Effector memory CD4-positive, alpha-beta T cell (primary cell): ENCODE measurements at regions not wholly inside any gene's neighbourhood (a gene's known extent, or its start where the extent isn't known, plus 50 kb on each side); places are given as distances from the start of the nearest gene placed in this dataset.

Experiments used
- DNase-seq, 3 donors: peaks; one replicate each; pipeline ENCODE4 v3.0.0-alpha.2; 2020
- H3K27ac ChIP-seq: 2 replicates; pipeline ENCODE4 v1.7.0; 2013; ENCODE audit warnings: mild to moderate bottlenecking, low read length, moderate library complexity; ENCODE audit not compliant: insufficient read depth, poor library complexity, severe bottlenecking
- H3K27me3 ChIP-seq: replicated peaks from 2 replicates; pipeline ENCODE4 v1.7.0; 2013; ENCODE audit warnings: mild to moderate bottlenecking, low read length; ENCODE audit not compliant: insufficient read depth, control insufficient read depth, poor library complexity, severe bottlenecking
- H3K36me3 ChIP-seq: 2 replicates; pipeline ENCODE4 v1.7.0; 2013; ENCODE audit warnings: mild to moderate bottlenecking, low read length, moderate library complexity; ENCODE audit not compliant: control insufficient read depth, insufficient read depth
- H3K4me1 ChIP-seq: 2 replicates; pipeline ENCODE4 v1.7.0; 2013; ENCODE audit warnings: low read length, mild to moderate bottlenecking; ENCODE audit not compliant: control insufficient read depth, insufficient read depth, poor library complexity, severe bottlenecking
- H3K4me3 ChIP-seq: 2 replicates; pipeline ENCODE4 v1.7.0; 2013; ENCODE audit warnings: low read length, low read depth, mild to moderate bottlenecking; ENCODE audit not compliant: insufficient read depth, poor library complexity, severe bottlenecking
- H3K9me3 ChIP-seq: 2 replicates; pipeline ENCODE4 v1.7.0; 2013; ENCODE audit warnings: mild to moderate bottlenecking, low read length, moderate library complexity; ENCODE audit not compliant: control insufficient read depth

DNA sequence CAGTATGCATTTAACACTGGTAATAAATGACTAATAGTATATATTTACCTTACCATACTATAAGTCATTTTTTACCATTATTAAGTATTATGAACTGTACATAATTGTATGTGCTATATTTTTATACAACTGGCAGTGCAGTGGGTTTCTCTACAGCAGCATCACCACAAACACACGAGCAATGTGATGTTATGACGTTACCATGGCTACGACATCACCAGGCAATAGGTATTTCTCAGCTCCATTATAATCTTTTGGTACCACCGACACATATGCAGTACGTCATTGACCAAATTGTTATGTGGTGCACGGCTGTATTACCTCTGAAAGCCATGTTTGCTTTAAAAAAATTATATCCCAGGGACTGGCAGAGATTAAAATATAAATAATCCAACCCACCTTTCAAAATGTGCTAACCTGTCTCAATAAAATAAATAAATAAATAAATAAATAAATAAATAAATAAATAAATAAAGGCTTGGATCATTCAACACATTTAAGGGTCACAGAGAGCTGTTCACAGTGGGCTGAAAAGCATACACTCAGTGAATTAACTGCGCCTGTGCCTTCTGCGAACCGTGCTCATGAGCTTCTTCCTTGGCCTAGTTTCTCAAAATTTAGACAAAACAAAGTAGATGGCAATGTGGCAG, 121.4 kb upstream of the SLC35F3 start:
- Histone ChIP-seq H3K27ac (no peak overlapping the region), H3K27me3 (no peaks in the 10 kb centered on the region), H3K9me3 (no peaks in the 10 kb centered on the region), H3K4me3 (no peak overlapping the region), H3K36me3 (no peaks in the 10 kb centered on the region), H3K4me1 (no peaks in the 10 kb centered on the region)
- DNase-seq, result no peak

DNA sequence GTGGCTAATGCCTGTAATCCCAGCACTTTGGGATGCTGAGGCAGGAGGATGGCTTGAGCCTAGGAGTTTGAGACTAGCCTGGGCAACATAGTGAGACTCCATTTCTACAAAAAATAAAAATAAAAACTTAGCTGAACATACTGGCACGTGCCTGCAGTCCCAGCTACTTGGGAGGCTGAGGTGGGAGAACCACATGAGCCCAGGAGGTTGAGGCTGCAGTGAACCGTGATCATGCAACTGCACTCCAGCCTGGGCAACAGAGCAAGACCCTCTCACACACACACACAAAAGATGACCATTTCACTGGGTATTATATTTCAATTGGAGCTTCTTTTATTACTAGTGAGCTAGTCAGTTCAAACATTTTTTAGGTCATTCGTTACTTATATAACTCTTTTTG, 116.9 kb upstream of the SLC35F3 start:
- Histone ChIP-seq H3K9me3 (no peaks in the 10 kb centered on the region), H3K4me3 (no peak overlapping the region), H3K27ac (no peak overlapping the region), H3K36me3 (no peaks in the 10 kb centered on the region), H3K27me3 (no peaks in the 10 kb centered on the region), H3K4me1 (no peaks in the 10 kb centered on the region)
- DNase-seq, result no peak

DNA sequence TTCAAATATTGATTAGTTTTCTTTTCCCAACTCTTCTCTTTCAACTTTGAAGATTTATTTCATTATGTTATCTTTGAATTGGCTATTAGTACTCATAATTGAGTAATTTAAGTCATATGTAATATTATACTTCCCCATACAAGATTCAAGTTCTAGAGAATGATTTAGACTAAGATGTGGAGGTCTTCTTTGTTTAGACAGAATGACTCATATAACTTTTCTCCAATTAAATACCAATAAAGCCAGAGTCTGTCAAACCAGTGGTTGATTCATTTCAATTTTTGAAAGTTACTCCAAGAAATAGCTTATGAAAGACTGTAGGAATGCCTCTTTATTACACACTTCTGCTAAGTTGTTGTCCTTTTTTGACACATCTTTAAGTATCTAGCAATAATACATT, 115.8 kb upstream of the SLC35F3 start:
- no peaks in the 10 kb centered on the region for H3K27me3 ChIP-seq
- no peaks in the 10 kb centered on the region for H3K4me1 ChIP-seq
- no peaks in the 10 kb centered on the region for H3K9me3 ChIP-seq
- DNase-seq, result no peak
- H3K36me3 ChIP-seq, result no peaks in the 10 kb centered on the region
- H3K27ac ChIP-seq, result no peak overlapping the region
- H3K4me3 ChIP-seq, result no peak overlapping the region

DNA sequence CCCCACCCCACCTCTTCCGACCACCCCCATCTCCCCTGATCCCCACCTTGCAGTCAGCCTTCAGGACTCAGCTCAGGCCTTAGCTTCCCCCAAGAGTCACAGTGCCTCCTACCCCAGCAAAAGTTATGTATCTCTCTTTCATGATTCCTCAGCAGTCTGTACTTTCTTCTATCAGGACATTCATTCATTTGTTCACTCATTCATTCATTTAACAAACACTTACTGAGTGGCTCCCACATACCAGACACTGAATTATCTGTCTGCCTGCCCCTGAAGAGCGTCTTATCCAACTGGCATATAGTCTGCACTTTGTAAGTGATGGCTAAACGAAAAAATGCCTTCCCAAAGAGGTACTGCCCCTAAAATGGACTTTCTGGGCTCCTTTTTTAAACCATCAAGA, 114.4 kb upstream of the SLC35F3 start:
- H3K27ac ChIP-seq, result no peak overlapping the region
- no peak overlapping the region for H3K4me3 ChIP-seq
- no peaks in the 10 kb centered on the region for H3K4me1 ChIP-seq
- no peak for DNase-seq
- no peaks in the 10 kb centered on the region for H3K27me3 ChIP-seq
- no peaks in the 10 kb centered on the region for H3K9me3 ChIP-seq
- H3K36me3 ChIP-seq, result no peaks in the 10 kb centered on the region

DNA sequence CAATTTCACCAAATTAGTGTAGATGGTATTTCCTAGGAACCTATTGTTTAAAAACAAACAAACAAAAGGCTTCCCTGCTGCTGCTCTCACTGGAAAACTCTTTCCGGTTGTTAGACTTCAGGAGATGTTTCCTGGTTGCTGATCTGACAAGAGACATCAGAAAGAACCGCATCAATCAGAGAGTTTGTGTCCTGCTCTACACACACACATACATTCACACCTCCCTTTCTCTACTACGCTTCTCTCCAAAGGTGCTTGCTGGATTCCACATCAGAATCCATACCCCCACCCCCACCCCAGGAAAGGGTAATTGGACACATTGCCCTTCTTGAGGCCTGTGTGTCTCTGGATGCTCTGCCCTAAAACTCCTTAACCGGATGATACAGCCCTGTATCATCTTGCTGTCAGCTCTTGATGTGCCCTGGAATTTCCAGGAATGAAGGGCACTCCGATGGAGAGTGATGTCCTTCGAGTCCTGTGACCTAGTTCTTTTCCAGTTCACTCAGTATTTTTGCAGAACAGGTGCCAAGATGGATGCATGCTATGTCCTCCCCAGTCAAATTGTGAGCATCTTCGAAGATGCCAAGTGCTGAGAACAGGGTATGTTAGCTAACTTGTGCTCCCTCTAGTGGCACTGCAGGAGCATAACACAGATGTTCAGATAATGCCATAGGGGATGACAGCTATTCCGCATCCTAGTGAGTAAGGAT, 113.7 kb upstream of the SLC35F3 start:
- no peaks in the 10 kb centered on the region for H3K27me3 ChIP-seq
- DNase-seq, result peak in 1 of 3 donors; percentile 2

DNA sequence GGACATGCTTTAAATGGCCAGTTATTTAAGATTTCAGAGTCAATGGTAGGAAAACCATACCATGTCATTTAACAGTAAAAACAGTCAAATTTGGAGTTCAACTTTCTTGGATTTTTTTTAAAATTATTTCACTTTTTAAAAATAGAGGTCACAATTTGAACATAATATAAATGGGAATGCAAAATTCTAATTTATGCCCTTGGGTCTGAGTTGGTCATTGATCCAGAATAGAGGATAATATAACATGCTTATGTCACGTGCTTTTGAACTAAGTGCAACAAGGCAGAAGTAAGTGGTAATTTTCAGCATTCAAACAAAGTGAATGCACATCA, 113.1 kb upstream of the SLC35F3 start:
- Histone ChIP-seq H3K27ac (no peak overlapping the region), H3K4me3 (no peak overlapping the region), H3K27me3 (no peaks in the 10 kb centered on the region), H3K9me3 (no peaks in the 10 kb centered on the region), H3K4me1 (no peaks in the 10 kb centered on the region), H3K36me3 (no peaks in the 10 kb centered on the region)
- no peak for DNase-seq

More for the DNA sequence above, 113.7 kb upstream of the SLC35F3 start:
- Histone ChIP-seq H3K9me3 (no peaks in the 10 kb centered on the region), H3K4me3 (no peak overlapping the region), H3K27ac (no peak overlapping the region), H3K4me1 (no peaks in the 10 kb centered on the region), H3K36me3 (no peaks in the 10 kb centered on the region)

DNA sequence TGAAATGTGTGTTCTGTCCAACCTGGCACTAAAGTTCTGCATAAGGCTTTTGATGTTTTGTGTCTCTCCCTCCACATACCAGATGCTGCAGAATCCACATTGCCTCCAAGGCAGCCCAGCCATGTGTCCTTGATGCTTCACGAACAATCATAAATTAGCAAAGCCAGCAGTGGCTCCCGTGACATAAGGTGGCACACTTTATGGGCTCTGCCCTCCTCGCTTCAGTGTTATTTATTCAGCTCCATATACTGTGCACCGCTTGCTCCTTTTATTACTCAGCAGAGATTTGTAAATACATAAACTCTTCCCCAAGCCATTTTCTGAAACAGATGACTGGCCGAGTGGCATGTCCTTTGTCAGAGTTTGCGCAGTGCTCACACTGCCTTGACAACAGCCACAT, 112.8 kb upstream of the SLC35F3 start:
- H3K36me3 ChIP-seq, result no peaks in the 10 kb centered on the region
- no peak for DNase-seq
- H3K4me1 ChIP-seq, result no peaks in the 10 kb centered on the region
- H3K4me3 ChIP-seq, result no peak overlapping the region
- no peaks in the 10 kb centered on the region for H3K27me3 ChIP-seq
- H3K27ac ChIP-seq, result no peak overlapping the region
- no peaks in the 10 kb centered on the region for H3K9me3 ChIP-seq

DNA sequence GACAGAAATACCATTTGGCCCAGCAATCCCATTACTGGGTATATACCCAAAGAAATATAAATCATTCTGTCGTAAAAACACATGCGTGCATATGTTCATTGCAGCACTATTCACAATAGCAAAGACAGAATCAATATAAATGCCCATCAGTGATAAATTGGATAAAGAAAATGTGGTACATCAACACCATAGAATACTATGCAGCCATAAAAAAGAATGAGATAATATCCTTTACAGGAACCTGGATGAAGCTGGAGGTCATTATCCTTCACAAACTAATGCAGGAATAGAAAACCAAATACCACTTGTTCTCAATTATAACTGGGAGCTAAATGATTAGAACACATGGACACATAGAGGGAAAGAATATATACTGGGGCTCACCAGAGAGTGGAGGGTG, 109.6 kb upstream of the SLC35F3 start:
- H3K4me1 ChIP-seq, result no peaks in the 10 kb centered on the region
- no peak for DNase-seq
- H3K36me3 ChIP-seq, result no peaks in the 10 kb centered on the region
- no peak overlapping the region for H3K27ac ChIP-seq
- no peaks in the 10 kb centered on the region for H3K27me3 ChIP-seq
- H3K9me3 ChIP-seq, result no peaks in the 10 kb centered on the region
- H3K4me3 ChIP-seq, result no peak overlapping the region

DNA sequence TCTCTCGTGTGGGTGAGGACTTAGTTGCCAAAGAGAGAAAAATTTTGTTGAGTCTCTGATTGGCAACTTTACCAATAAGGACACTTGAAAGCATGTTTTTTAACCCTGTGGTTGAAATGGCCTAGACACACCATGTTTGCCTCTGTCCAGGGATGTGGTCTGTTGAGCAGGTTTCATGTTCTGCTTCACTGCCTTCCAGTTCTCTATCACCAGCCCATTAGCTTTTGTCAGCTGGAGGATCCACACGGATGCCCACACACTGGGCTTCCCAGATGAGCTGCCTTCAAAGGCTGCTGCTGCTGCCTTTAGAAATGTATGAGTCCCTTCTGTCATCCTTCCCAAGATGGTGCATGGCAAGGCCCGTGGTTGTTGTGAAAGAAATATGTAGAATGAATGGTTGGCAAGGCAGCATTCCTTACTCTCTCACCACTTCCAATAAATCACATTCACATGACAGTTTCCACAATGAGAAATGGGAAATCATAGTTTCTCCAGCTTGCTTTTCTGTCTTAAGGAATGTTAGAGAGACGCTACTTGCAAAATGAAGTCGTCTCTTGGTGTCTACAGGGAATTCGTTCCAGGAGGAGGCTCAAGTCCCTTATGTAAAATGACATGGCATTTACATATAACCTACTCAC, 108.2 kb upstream of the SLC35F3 start:
- Histone ChIP-seq H3K4me1 (no peaks in the 10 kb centered on the region), H3K27me3 (no peaks in the 10 kb centered on the region), H3K4me3 (no peak overlapping the region), H3K27ac (no peak overlapping the region), H3K9me3 (no peaks in the 10 kb centered on the region), H3K36me3 (no peaks in the 10 kb centered on the region)
- DNase-seq, result no peak

DNA sequence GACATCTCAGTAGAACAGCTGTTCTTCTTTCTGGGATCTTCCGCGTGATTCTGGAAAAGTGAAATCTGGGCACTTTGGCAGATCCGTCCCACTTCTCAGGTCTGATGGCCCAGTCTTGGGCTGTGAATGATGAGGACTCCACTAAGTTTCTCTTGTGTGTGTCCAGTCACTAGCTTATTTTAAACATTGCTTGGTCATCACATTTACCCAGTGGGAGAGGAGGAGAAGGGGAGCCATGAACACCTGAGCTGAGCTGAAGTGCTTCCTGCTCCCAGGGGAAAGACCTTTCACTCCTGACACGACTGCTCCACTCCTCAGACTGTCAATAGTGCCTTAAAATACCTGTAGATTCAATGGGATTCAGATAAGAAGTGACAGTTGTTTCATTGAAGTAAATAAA, 101.9 kb upstream of the SLC35F3 start:
- Histone ChIP-seq H3K4me1 (no peaks in the 10 kb centered on the region), H3K27ac (no peak overlapping the region), H3K9me3 (no peaks in the 10 kb centered on the region), H3K36me3 (no peaks in the 10 kb centered on the region), H3K27me3 (no peaks in the 10 kb centered on the region), H3K4me3 (no peak overlapping the region)
- no peak for DNase-seq
